ENCODE measurements at regions not wholly inside any gene's neighbourhood (a gene's known extent, or its start where the extent isn't known, plus 50 kb on each side); places are given as distances from the start of the nearest gene placed in this dataset.

- H3K36me3 Mint-ChIP-seq (ENCODE audit: insufficient read depth in 1 of 3, low read depth in 3 of 3), result no peaks in the 10 kb centered on the region
- Histone ChIP-seq H2BK12ac (ENCODE audit: insufficient read length, low read depth, low read length) (no peak overlapping the region), H4K5ac (ENCODE audit: insufficient read length, low read depth, low read length) (no peak overlapping the region), H4K91ac (ENCODE audit: insufficient read length, low read depth, low read length) (no peak overlapping the region), H3K23me2 (ENCODE audit: insufficient read length, low read depth, low read length, poor library complexity, severe bottlenecking) (no peaks in the 10 kb centered on the region), H4K20me1 (ENCODE audit: control insufficient read depth, insufficient read depth, insufficient read length) (no peaks in the 10 kb centered on the region), H2AFZ (ENCODE audit: low read length) (no peak overlapping the region), H3K4me2 (ENCODE audit: insufficient read depth, insufficient read length, low read length) (no peak overlapping the region), H2AK5ac (ENCODE audit: insufficient read length, low read length) (no peak overlapping the region), H3K79me1 (ENCODE audit: insufficient read depth, low read depth, low read length, poor library complexity, severe bottlenecking) (no peaks in the 10 kb centered on the region), H3K4ac (ENCODE audit: low read depth, low read length) (no peak overlapping the region), H3K14ac (ENCODE audit: insufficient read depth, low read length) (no peak overlapping the region), H3K23ac (ENCODE audit: insufficient read length, low read depth, low read length) (no peak overlapping the region), H2BK120ac (ENCODE audit: low read depth, low read length, poor library complexity, severe bottlenecking) (no peak overlapping the region), H3K4me1 (ENCODE audit: insufficient read depth, low read length) (no peaks in the 10 kb centered on the region), H2BK15ac (ENCODE audit: low read depth, low read length) (no peak overlapping the region), H2BK5ac (ENCODE audit: insufficient read length, low read length) (no peak overlapping the region), H3K79me2 (ENCODE audit: insufficient read depth, low read length) (peaks cover 2% of the 10 kb centered on the region; the same call in 1 of the 2 replicates), H3K56ac (ENCODE audit: insufficient read length, low read depth, low read length) (no peak overlapping the region), H3K9ac (ENCODE audit: extremely low read depth, insufficient read length, low read length) (no peak overlapping the region), H2BK20ac (ENCODE audit: low read depth, low read length, poor library complexity, severe bottlenecking) (no peak overlapping the region), H3K27ac (ENCODE audit: insufficient read length, low read depth, low read length) (no peak overlapping the region), H3K9me3 (ENCODE audit: control insufficient read depth, low read depth, low read length) (no peaks in the 10 kb centered on the region), H3T11ph (ENCODE audit: low read length) (no peak overlapping the region), H4K8ac (replicated peaks; ENCODE audit: insufficient read length, low read depth, low read length) (no peak overlapping the region), H3K18ac (ENCODE audit: insufficient read length, low read depth, low read length) (no peak overlapping the region), H3K27me3 (ENCODE audit: insufficient read depth, low read length) (no peaks in the 10 kb centered on the region)
- peaks cover 0 to 2% of the 10 kb centered on the region in 2 experiments; a peak in 3 of 5 replicates for H3K9me3 Mint-ChIP-seq
- no peak overlapping the region for H3K27ac Mint-ChIP-seq
- TF ChIP-seq CTCF (conservative IDR thresholded peaks at IDR 0.05), result no peak
- no peak overlapping the region for H3K4me3 Mint-ChIP-seq
- WGBS (ENCODE audit: extremely low coverage, insufficient read length, low lambda C conversion rate), result no CpG with 5 or more reads among the region's 7 CpGs
- H3K4me1 Mint-ChIP-seq, result no peaks in the 10 kb centered on the region
- no peaks in the 10 kb centered on the region for H3K27me3 Mint-ChIP-seq (ENCODE audit: low read depth)
- no peak for DNase-seq
Measured at GRCh38 chr10:4733150-4733842, 92.7 kb upstream of the AKR1E2 start.
